ENCODE measurements at regions not wholly inside any gene's neighbourhood (a gene's known extent, or its start where the extent isn't known, plus 50 kb on each side); places are given as distances from the start of the nearest gene placed in this dataset.

- no peak overlapping the region for H2AFZ ChIP-seq (ENCODE audit: low read depth, low read length)
- H3K9me3 ChIP-seq (ENCODE audit: low read length): no peaks in the 10 kb centered on the region
Measured at GRCh38 chr15:35992791-35993190, 446.8 kb upstream of the DPH6 start.

GRCh38 chr15:35993196-35993595, 447.2 kb upstream of the DPH6 start:
- Histone ChIP-seq H3K36me3 (ENCODE audit: insufficient read depth, low read length) (no peaks in the 10 kb centered on the region), H3K4me2 (ENCODE audit: low read length) (no peak overlapping the region), H3K79me2 (replicated peaks; ENCODE audit: insufficient read depth, low read length) (no peaks in the 10 kb centered on the region), H3K9me2 (ENCODE audit: insufficient read depth, low read length) (no peaks in the 10 kb centered on the region), H2AFZ (ENCODE audit: low read depth, low read length) (no peak overlapping the region), H3K4me3 (ENCODE audit: low read length) (no peak overlapping the region), H3K27ac (ENCODE audit: low read length) (no peak overlapping the region), H3K9me3 (ENCODE audit: low read length) (no peaks in the 10 kb centered on the region), H3K27me3 (ENCODE audit: insufficient read depth, low read depth, low read length) (no peaks in the 10 kb centered on the region), H3K9ac (ENCODE audit: low read length) (no peak overlapping the region), H4K20me1 (ENCODE audit: insufficient read depth) (no peaks in the 10 kb centered on the region), H3F3A (ENCODE audit: insufficient read depth, low read length, poor library complexity, severe bottlenecking) (no peaks in the 10 kb centered on the region)
- TF ChIP-seq EP300 (conservative IDR thresholded peaks at IDR 0.05; ENCODE audit: poor library complexity, severe bottlenecking): no peak
- TF ChIP-seq EZH2 (IDR thresholded peaks at IDR 0.05; ENCODE audit: borderline replicate concordance, insufficient read depth, low read length, poor library complexity, severe bottlenecking): no peak

More at GRCh38 chr15:35992791-35993190, 446.8 kb upstream of the DPH6 start:
- Histone ChIP-seq H3K27me3 (ENCODE audit: insufficient read depth, low read depth, low read length) (no peaks in the 10 kb centered on the region), H4K20me1 (ENCODE audit: insufficient read depth) (no peaks in the 10 kb centered on the region), H3K27ac (ENCODE audit: low read length) (no peak overlapping the region), H3K9me2 (ENCODE audit: insufficient read depth, low read length) (no peaks in the 10 kb centered on the region), H3K36me3 (ENCODE audit: insufficient read depth, low read length) (no peaks in the 10 kb centered on the region), H3K4me2 (ENCODE audit: low read length) (no peak overlapping the region), H3K9ac (ENCODE audit: low read length) (no peak overlapping the region), H3F3A (ENCODE audit: insufficient read depth, low read length, poor library complexity, severe bottlenecking) (no peaks in the 10 kb centered on the region), H3K79me2 (replicated peaks; ENCODE audit: insufficient read depth, low read length) (no peaks in the 10 kb centered on the region), H3K4me3 (ENCODE audit: low read length) (no peak overlapping the region)
- no peak for TF ChIP-seq CTCF (IDR thresholded peaks at IDR 0.05; ENCODE audit: poor library complexity, severe bottlenecking)
- TF ChIP-seq TAF1 (IDR thresholded peaks at IDR 0.05; ENCODE audit: low read depth): no peak
- no peak for TF ChIP-seq SMC3 (conservative IDR thresholded peaks at IDR 0.05; ENCODE audit: poor library complexity)
- no peak for TF ChIP-seq RAD21 (conservative IDR thresholded peaks at IDR 0.05)
- no peak for TF ChIP-seq EP300 (conservative IDR thresholded peaks at IDR 0.05; ENCODE audit: poor library complexity, severe bottlenecking)
- no peak for TF ChIP-seq POLR2AphosphoS5 (IDR thresholded peaks at IDR 0.05)
- TF ChIP-seq MXI1 (conservative IDR thresholded peaks at IDR 0.05; ENCODE audit: poor library complexity, severe bottlenecking): no peak
- TF ChIP-seq, protein P1, sequence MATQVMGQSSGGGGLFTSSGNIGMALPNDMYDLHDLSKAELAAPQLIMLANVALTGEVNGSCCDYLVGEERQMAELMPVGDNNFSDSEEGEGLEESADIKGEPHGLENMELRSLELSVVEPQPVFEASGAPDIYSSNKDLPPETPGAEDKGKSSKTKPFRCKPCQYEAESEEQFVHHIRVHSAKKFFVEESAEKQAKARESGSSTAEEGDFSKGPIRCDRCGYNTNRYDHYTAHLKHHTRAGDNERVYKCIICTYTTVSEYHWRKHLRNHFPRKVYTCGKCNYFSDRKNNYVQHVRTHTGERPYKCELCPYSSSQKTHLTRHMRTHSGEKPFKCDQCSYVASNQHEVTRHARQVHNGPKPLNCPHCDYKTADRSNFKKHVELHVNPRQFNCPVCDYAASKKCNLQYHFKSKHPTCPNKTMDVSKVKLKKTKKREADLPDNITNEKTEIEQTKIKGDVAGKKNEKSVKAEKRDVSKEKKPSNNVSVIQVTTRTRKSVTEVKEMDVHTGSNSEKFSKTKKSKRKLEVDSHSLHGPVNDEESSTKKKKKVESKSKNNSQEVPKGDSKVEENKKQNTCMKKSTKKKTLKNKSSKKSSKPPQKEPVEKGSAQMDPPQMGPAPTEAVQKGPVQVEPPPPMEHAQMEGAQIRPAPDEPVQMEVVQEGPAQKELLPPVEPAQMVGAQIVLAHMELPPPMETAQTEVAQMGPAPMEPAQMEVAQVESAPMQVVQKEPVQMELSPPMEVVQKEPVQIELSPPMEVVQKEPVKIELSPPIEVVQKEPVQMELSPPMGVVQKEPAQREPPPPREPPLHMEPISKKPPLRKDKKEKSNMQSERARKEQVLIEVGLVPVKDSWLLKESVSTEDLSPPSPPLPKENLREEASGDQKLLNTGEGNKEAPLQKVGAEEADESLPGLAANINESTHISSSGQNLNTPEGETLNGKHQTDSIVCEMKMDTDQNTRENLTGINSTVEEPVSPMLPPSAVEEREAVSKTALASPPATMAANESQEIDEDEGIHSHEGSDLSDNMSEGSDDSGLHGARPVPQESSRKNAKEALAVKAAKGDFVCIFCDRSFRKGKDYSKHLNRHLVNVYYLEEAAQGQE (IDR thresholded peaks at IDR 0.05; ENCODE audit: borderline replicate concordance): no peak
- TF ChIP-seq EZH2 (IDR thresholded peaks at IDR 0.05; ENCODE audit: borderline replicate concordance, insufficient read depth, low read length, poor library complexity, severe bottlenecking): no peak

GRCh38 chr15:35994876-35995275, 448.9 kb upstream of the DPH6 start:
- Histone ChIP-seq H3F3A (ENCODE audit: insufficient read depth, low read length, poor library complexity, severe bottlenecking) (no peaks in the 10 kb centered on the region), H3K9me3 (ENCODE audit: low read length) (no peaks in the 10 kb centered on the region), H3K4me2 (ENCODE audit: low read length) (no peak overlapping the region), H3K27ac (ENCODE audit: low read length) (no peak overlapping the region), H3K9me2 (ENCODE audit: insufficient read depth, low read length) (no peaks in the 10 kb centered on the region), H3K4me3 (ENCODE audit: low read length) (no peak overlapping the region), H2AFZ (ENCODE audit: low read depth, low read length) (no peak overlapping the region), H3K36me3 (ENCODE audit: insufficient read depth, low read length) (no peaks in the 10 kb centered on the region), H3K9ac (ENCODE audit: low read length) (no peak overlapping the region), H3K79me2 (replicated peaks; ENCODE audit: insufficient read depth, low read length) (no peaks in the 10 kb centered on the region), H3K27me3 (ENCODE audit: insufficient read depth, low read depth, low read length) (no peaks in the 10 kb centered on the region), H4K20me1 (ENCODE audit: insufficient read depth) (no peaks in the 10 kb centered on the region)
- TF ChIP-seq MXI1 (conservative IDR thresholded peaks at IDR 0.05; ENCODE audit: poor library complexity, severe bottlenecking): no peak
- TF ChIP-seq CTCF (IDR thresholded peaks at IDR 0.05; ENCODE audit: poor library complexity, severe bottlenecking): no peak
- no peak for TF ChIP-seq POLR2AphosphoS5 (IDR thresholded peaks at IDR 0.05)
- TF ChIP-seq, protein P1 (IDR thresholded peaks at IDR 0.05; ENCODE audit: borderline replicate concordance): no peak
- no peak for TF ChIP-seq SMC3 (conservative IDR thresholded peaks at IDR 0.05; ENCODE audit: poor library complexity)
- TF ChIP-seq TAF1 (IDR thresholded peaks at IDR 0.05; ENCODE audit: low read depth): no peak
- TF ChIP-seq RAD21 (conservative IDR thresholded peaks at IDR 0.05): no peak
- TF ChIP-seq EZH2 (IDR thresholded peaks at IDR 0.05; ENCODE audit: borderline replicate concordance, insufficient read depth, low read length, poor library complexity, severe bottlenecking): no peak
- no peak for TF ChIP-seq EP300 (conservative IDR thresholded peaks at IDR 0.05; ENCODE audit: poor library complexity, severe bottlenecking)

Data from neural cell (in vitro differentiated cells).